Thoracic aorta (tissue), 2 donors: ENCODE measurements at regions not wholly inside any gene's neighbourhood (a gene's known extent, or its start where the extent isn't known, plus 50 kb on each side); places are given as distances from the start of the nearest gene placed in this dataset.

Source experiments
- ATAC-seq: fragments of 150-250 bp; one replicate; pipeline ENCODE4 v1.8.0; 2017; ENCODE audit warnings: low read depth; ENCODE audit not compliant: insufficient number of reproducible peaks, low FRiP score
- DNase-seq: peaks from one replicate; pipeline ENCODE4 v3.0.0-alpha.2; 2020; ENCODE audit warnings: low spot score
- H3K27ac ChIP-seq, 2 donors: fragments of 200-600 bp; sonication (generic); 1 replicate in 1 of 2; 2 replicates in 1 of 2; pipeline ENCODE4 v1.5.1; 2016; ENCODE audit warnings: mild to moderate bottlenecking in 2 of 2, moderate library complexity in 2 of 2
- H3K27me3 ChIP-seq: fragments of 200-600 bp; sonication (generic); replicated peaks from 2 replicates; pipeline ENCODE4 v1.6.0; 2016; ENCODE audit warnings: mild to moderate bottlenecking; ENCODE audit not compliant: insufficient read depth
- H3K36me3 ChIP-seq: fragments of 200-600 bp; sonication (generic); one replicate; pipeline ENCODE4 v1.5.1; 2016
- H3K4me1 ChIP-seq, 2 donors: fragments of 200-600 bp; sonication (generic); 1 replicate in 1 of 2; 2 replicates in 1 of 2; pipeline versions ENCODE4 v1.5.1 to v1.6.0; 2016; ENCODE audit warnings: low read depth in 2 of 2, mild to moderate bottlenecking in 1 of 2; ENCODE audit not compliant: control insufficient read depth in 1 of 2
- H3K4me3 ChIP-seq: fragments of 200-600 bp; sonication (generic); 2 replicates; pipeline ENCODE4 v1.5.1; 2016; ENCODE audit warnings: mild to moderate bottlenecking
- H3K9me3 ChIP-seq: fragments of 200-600 bp; sonication (generic); 2 replicates; pipeline ENCODE4 v1.5.1; 2016
- CTCF ChIP-seq: fragments of 200-600 bp; sonication (generic); IDR thresholded peaks from one replicate; pipeline ENCODE4 v1.5.1; 2019; ENCODE audit warnings: antibody characterized with exemption

- ATAC-seq (no peak), DNase-seq (no peak)
- Histone ChIP-seq H3K27me3 (no peaks in the 10 kb centered on the region), H3K9me3 (no peaks in the 10 kb centered on the region), H3K4me1 (no peaks in the 10 kb centered on the region), H3K27ac (no peak overlapping the region), H3K36me3 (no peaks in the 10 kb centered on the region), H3K4me3 (no peak overlapping the region)
- no peak for TF ChIP-seq CTCF
Observed at GRCh38 chr2:181275643-181276070, 181.5 kb upstream of the ITGA4 start.

GRCh38 chr2:181281206-181281832 lies 175.9 kb upstream of the ITGA4 start:
- H3K27ac ChIP-seq, result no peak overlapping the region
- TF ChIP-seq CTCF, result no peak
- no peak for DNase-seq
- no peaks in the 10 kb centered on the region for H3K36me3 ChIP-seq
- no peak for ATAC-seq
- no peak overlapping the region for H3K4me3 ChIP-seq
- H3K27me3 ChIP-seq, result no peaks in the 10 kb centered on the region
- no peaks in the 10 kb centered on the region for H3K9me3 ChIP-seq
- no peaks in the 10 kb centered on the region for H3K4me1 ChIP-seq

- no peak overlapping the region for H3K4me3 ChIP-seq
- no peaks in the 10 kb centered on the region for H3K36me3 ChIP-seq
- ATAC-seq (no peak), DNase-seq (no peak)
- no peak overlapping the region for H3K27ac ChIP-seq
- no peaks in the 10 kb centered on the region for H3K27me3 ChIP-seq
- H3K4me1 ChIP-seq, result no peaks in the 10 kb centered on the region
- no peaks in the 10 kb centered on the region for H3K9me3 ChIP-seq
- TF ChIP-seq CTCF, result no peak
Observed at GRCh38 chr2:181285116-181285515, 172.1 kb upstream of the ITGA4 start.

- DNase-seq (no peak), ATAC-seq (no peak)
- no peaks in the 10 kb centered on the region for H3K27me3 ChIP-seq
- H3K4me3 ChIP-seq, result no peak overlapping the region
- H3K36me3 ChIP-seq, result no peaks in the 10 kb centered on the region
- no peaks in the 10 kb centered on the region for H3K4me1 ChIP-seq
- TF ChIP-seq CTCF, result no peak
- H3K27ac ChIP-seq, result no peak overlapping the region
- no peaks in the 10 kb centered on the region for H3K9me3 ChIP-seq
Observed at GRCh38 chr2:181289698-181290097, 167.5 kb upstream of the ITGA4 start.

GRCh38 chr2:181290182-181290581 lies 167.0 kb upstream of the ITGA4 start:
- H3K27ac ChIP-seq, result no peak overlapping the region
- H3K36me3 ChIP-seq, result no peaks in the 10 kb centered on the region
- ATAC-seq, result no peak

More at GRCh38 chr2:181290182-181290581, 167.0 kb upstream of the ITGA4 start:
- Histone ChIP-seq H3K27me3 (no peaks in the 10 kb centered on the region), H3K4me3 (no peak overlapping the region), H3K4me1 (no peaks in the 10 kb centered on the region), H3K9me3 (no peaks in the 10 kb centered on the region)
- TF ChIP-seq CTCF, result no peak
- DNase-seq, result no peak
